Spleen (tissue), 11 donors: ENCODE measurements at regions not wholly inside any gene's neighbourhood (a gene's known extent, or its start where the extent isn't known, plus 50 kb on each side); places are given as distances from the start of the nearest gene placed in this dataset.

Experiments
- DNase-seq: peaks from one replicate; pipeline ENCODE4 v3.0.0-alpha.2; 2020
- H3K27ac ChIP-seq, 8 donors: fragments of 200-600 bp; sonication (generic) in 7 of 8; 1 replicate in 4 of 8; 2 replicates in 4 of 8; pipeline versions ENCODE4 v1.5.0 to v1.8.0; 2016 to 2021; ENCODE audit warnings: inconsistent platforms in 4 of 8, mild to moderate bottlenecking in 4 of 8, moderate library complexity in 1 of 8
- H3K27me3 ChIP-seq, 7 donors: fragments of 200-600 bp; sonication (generic) in 6 of 7; replicated peaks in 1 of 7; 1 replicate in 4 of 7; 2 replicates in 3 of 7; pipeline versions ENCODE4 v1.5.0 to v1.8.0; 2016 to 2021; ENCODE audit warnings: inconsistent platforms in 3 of 7, mild to moderate bottlenecking in 1 of 7
- H3K36me3 ChIP-seq, 6 donors: fragments of 200-600 bp; sonication (generic) in 5 of 6; 1 replicate in 4 of 6; 2 replicates in 2 of 6; pipeline versions ENCODE4 v1.5.0 to v1.8.0; 2016 to 2021; ENCODE audit warnings: inconsistent platforms in 2 of 6
- H3K4me1 ChIP-seq, 6 donors: fragments of 200-600 bp; sonication (generic) in 5 of 6; 1 replicate in 3 of 6; 2 replicates in 3 of 6; pipeline versions ENCODE4 v1.5.0 to v1.8.0; 2016 to 2021; ENCODE audit warnings: inconsistent platforms in 3 of 6
- H3K4me3 ChIP-seq, 8 donors: fragments of 200-600 bp; sonication (generic) in 7 of 8; 1 replicate in 4 of 8; 2 replicates in 4 of 8; pipeline versions ENCODE4 v1.5.0 to v1.8.0; 2016 to 2021; ENCODE audit warnings: inconsistent platforms in 4 of 8, mild to moderate bottlenecking in 4 of 8, moderate library complexity in 2 of 8
- H3K9me3 ChIP-seq, 8 donors: fragments of 200-600 bp; sonication (generic) in 7 of 8; 1 replicate in 4 of 8; 2 replicates in 4 of 8; pipeline versions ENCODE4 v1.5.0 to v1.8.0; 2016 to 2021; ENCODE audit warnings: inconsistent platforms in 4 of 8
- POLR2A ChIP-seq, 3 donors: fragments of 450-650 bp; IDR thresholded peaks; one replicate each; pipeline ENCODE4 v1.5.1; 2017; ENCODE audit warnings: antibody characterized with exemption in 3 of 3, mild to moderate bottlenecking in 1 of 3
- POLR2AphosphoS5 ChIP-seq, 3 donors: sonication (generic); formaldehyde crosslinking; IDR thresholded peaks; one replicate each; pipeline ENCODE4 v1.5.1; 2017; ENCODE audit warnings: antibody characterized with exemption in 3 of 3
- WGBS, 5 donors: extraction: QIAGEN DNeasy Blood & Tissue Kit in 3 of 5; methylation state at CpG; one replicate each; pipeline versions ENCODE4 v1.1.5 to v1.1.7; 2013 to 2018; 5-methylcytosine and 5-hydroxymethylcytosine counted together
- intact Hi-C: fragments of 100-400 bp; cut with DNase I; formaldehyde crosslinking; loops from one replicate; pipeline ENCODE4 v1.15.0; 2023; ENCODE audit warnings: low total_unique reads
- TF ChIP-seq, protein P1 (sequence below), 11 experiments: fragments of 200-600 bp in 7 of 11; fragments of 450-650 bp in 4 of 11; sonication (generic) in 4 of 11; IDR thresholded peaks in 8 of 11; conservative IDR thresholded peaks in 3 of 11; 1 replicate in 7 of 11; 2 replicates in 4 of 11; pipeline versions ENCODE4 v1.4.0 to v1.8.0; 2016 to 2021; ENCODE audit warnings: antibody characterized with exemption in 11 of 11, inconsistent platforms in 4 of 11, mild to moderate bottlenecking in 1 of 11
- donor health status: healthy with polysubstance abuse.
- donor health status: DM: no; HTN: no; CAD: no; lungs with moderate emphysema.
- donor health status: DM: no; HTN: no; CAD: no.
- donor health status: Bipolar disorder and iron deficiency.
- donor health status: healthy.
- donor health status: DM: no; HTN: no; CAD: no.
- donor health status: DM: yes; HTN: yes; CAD: no.

DNA sequence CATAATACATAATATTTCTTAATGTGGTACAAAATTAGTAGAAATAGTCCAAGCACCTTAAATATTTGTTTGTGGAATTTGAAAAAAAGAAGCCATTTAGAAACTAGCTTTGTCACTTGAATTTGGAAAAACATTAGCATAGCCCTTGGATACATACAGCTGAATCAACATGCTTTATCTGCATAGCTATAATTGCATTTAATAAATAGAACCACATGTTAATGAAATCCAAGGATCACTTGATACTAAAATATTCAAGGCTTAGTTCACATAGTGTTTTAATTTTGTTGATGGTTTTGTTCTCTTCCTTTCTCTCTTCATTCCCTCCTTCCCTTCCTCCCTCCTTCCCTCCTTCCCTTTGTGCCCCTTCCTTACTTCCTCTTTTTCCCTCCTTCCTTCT, 169.4 kb upstream of the NRXN1 start:
- DNase-seq = no peak

DNA sequence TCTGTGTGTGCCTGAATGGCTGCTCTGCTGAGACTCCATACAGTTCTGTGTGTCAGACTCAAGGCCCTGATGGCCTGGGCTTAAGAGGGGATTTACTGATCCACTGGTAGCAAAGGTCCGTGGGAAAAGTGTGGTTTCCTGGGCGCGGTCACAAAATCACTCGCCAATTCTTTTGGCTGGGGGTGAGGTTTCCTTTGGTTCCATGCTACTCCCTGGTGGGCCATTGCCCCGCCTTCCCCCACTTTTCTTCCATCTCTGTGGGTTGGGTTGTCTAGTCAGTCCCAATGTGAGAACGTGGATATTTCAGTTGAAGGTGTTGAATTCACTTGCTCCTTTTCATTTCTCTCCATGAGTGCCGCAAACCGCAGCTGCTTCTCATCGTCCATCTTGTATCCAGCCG, 162.7 kb upstream of the NRXN1 start:
- Histone ChIP-seq H3K9me3 (peaks cover 0 to 48% (median 20%) of the 10 kb centered on the region in 8 donors), H3K4me3 (no peak overlapping the region), H3K27me3 (no peaks in the 10 kb centered on the region), H3K4me1 (no peaks in the 10 kb centered on the region), H3K27ac (no peak overlapping the region), H3K36me3 (no peaks in the 10 kb centered on the region)
- 88 to 94% (median 90%) methylated on average over 10 of the region's 10 CpGs for WGBS, 5 donors
- intact Hi-C loops = no loop called here
- TF ChIP-seq, protein P1, sequence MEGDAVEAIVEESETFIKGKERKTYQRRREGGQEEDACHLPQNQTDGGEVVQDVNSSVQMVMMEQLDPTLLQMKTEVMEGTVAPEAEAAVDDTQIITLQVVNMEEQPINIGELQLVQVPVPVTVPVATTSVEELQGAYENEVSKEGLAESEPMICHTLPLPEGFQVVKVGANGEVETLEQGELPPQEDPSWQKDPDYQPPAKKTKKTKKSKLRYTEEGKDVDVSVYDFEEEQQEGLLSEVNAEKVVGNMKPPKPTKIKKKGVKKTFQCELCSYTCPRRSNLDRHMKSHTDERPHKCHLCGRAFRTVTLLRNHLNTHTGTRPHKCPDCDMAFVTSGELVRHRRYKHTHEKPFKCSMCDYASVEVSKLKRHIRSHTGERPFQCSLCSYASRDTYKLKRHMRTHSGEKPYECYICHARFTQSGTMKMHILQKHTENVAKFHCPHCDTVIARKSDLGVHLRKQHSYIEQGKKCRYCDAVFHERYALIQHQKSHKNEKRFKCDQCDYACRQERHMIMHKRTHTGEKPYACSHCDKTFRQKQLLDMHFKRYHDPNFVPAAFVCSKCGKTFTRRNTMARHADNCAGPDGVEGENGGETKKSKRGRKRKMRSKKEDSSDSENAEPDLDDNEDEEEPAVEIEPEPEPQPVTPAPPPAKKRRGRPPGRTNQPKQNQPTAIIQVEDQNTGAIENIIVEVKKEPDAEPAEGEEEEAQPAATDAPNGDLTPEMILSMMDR (IDR thresholded peaks at IDR 0.05 in 8 of 11, conservative IDR thresholded peaks at IDR 0.05 in 3 of 11) = no peak
- TF ChIP-seq POLR2AphosphoS5 (IDR thresholded peaks at IDR 0.05) = no peak
- no peak for DNase-seq

More for the DNA sequence above, 169.4 kb upstream of the NRXN1 start:
- Histone ChIP-seq H3K4me3 (no peak overlapping the region), H3K4me1 (no peaks in the 10 kb centered on the region), H3K9me3 (no peaks in the 10 kb centered on the region), H3K27ac (no peak overlapping the region), H3K27me3 (no peaks in the 10 kb centered on the region), H3K36me3 (no peaks in the 10 kb centered on the region)
- intact Hi-C loops = no loop called here
- TF ChIP-seq, protein P1 (IDR thresholded peaks at IDR 0.05 in 8 of 11, conservative IDR thresholded peaks at IDR 0.05 in 3 of 11) = no peak
- TF ChIP-seq POLR2A (IDR thresholded peaks at IDR 0.05) (no peak), POLR2AphosphoS5 (IDR thresholded peaks at IDR 0.05) (no peak)

DNA sequence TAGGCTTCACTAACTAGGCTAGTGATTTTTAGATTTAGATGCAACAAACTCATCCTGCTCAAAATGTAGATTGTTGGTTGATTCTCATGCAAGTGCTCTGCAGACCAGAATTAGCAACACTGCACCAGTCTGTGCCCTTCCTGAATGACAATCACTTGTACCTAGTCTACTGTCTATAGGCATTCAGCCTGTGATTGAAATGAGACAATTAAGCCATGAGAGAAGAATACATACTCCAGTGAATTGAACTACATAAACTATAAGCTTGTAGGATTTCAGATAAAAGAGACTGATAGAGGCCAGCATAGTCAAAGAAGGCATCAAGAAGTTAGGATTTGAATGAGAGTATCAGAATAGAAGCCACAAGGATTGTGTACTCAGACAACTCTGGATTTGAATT, 138.3 kb upstream of the NRXN1 start:
- TF ChIP-seq POLR2A (IDR thresholded peaks at IDR 0.05) (no peak), POLR2AphosphoS5 (IDR thresholded peaks at IDR 0.05) (no peak)
- TF ChIP-seq, protein P1 (IDR thresholded peaks at IDR 0.05 in 8 of 11, conservative IDR thresholded peaks at IDR 0.05 in 3 of 11) = no peak
- H3K9me3 ChIP-seq = no peaks in the 10 kb centered on the region
- intact Hi-C loops = no loop called here
- H3K4me1 ChIP-seq = no peaks in the 10 kb centered on the region
- no peak overlapping the region for H3K4me3 ChIP-seq
- no peaks in the 10 kb centered on the region for H3K27me3 ChIP-seq
- H3K27ac ChIP-seq = no peak overlapping the region
- DNase-seq = no peak
- no peaks in the 10 kb centered on the region for H3K36me3 ChIP-seq

DNA sequence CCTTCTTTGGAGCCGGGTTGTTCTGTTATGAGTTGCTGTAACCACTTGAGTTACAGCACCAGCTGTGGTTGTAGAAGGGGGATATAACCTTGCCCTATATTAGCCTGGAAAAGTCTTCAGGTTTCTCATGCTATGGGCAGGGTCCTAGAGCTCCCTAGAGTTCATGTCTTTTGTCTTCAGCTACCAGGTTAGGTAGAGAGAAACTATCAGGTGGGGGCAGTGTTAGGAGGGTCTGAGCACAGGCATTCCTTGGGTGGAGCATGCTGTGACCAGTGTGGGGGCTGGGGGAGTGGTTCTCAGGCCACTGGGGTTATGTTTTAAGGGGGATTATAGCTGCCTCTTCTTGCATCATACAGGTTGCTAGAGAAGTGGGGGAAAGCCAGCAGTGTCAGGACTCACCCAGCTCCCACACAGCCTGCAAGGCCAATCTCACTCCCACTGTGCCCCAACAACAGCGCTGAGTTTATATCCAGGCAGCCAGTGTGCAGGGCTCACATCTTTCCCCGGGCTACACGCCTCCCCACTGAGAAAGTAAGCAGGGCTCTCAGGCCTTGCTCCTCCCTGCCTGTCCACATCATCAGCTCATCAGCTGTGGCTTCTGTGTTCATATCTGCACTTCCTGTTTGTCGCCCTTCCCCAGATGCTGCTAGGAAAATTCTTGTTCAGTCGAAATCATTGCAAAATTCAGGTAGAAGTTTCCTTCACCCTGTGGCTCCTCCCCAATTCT, 133.8 kb upstream of the NRXN1 start:
- Histone ChIP-seq H3K36me3 (no peaks in the 10 kb centered on the region), H3K27me3 (no peaks in the 10 kb centered on the region), H3K27ac (no peak overlapping the region), H3K9me3 (no peaks in the 10 kb centered on the region), H3K4me3 (no peak overlapping the region), H3K4me1 (no peaks in the 10 kb centered on the region)
- intact Hi-C loops = no loop called here
- TF ChIP-seq POLR2AphosphoS5 (IDR thresholded peaks at IDR 0.05) = no peak
- TF ChIP-seq, protein P1 (IDR thresholded peaks at IDR 0.05 in 8 of 11, conservative IDR thresholded peaks at IDR 0.05 in 3 of 11) = no peak
- no peak for TF ChIP-seq POLR2A (IDR thresholded peaks at IDR 0.05)
- 55 to 58% (median 56%) methylated on average over 6 of the region's 6 CpGs for WGBS, 5 donors
- no peak for DNase-seq
